DND-41 (cell line): ENCODE measurements at regions not wholly inside any gene's neighbourhood (a gene's known extent, or its start where the extent isn't known, plus 50 kb on each side); places are given as distances from the start of the nearest gene placed in this dataset.
"Not testable (repeated sequence)": the region's sequence is repeated elsewhere in the genome, so short reads cannot be mapped to it uniquely, and the experiment has no call there.

Experiments used
- ATAC-seq: fragments of 200-7000 bp; cut with Tn5 transposase; 3 replicates; pipeline ENCODE4 v1.9.1; 2021; ENCODE audit warnings: low read depth; ENCODE audit not compliant: insufficient read depth
- DNase-seq: peaks from one replicate; pipeline ENCODE4 v3.0.0-alpha.2; 2020
- H2AFZ ChIP-seq: 2 replicates; pipeline ENCODE4 v1.6.0; 2012; ENCODE audit warnings: low read depth, low read length
- H3K27ac ChIP-seq: 2 replicates; pipeline ENCODE4 v1.5.1; 2012; ENCODE audit warnings: low read length, inconsistent platforms
- H3K27me3 ChIP-seq: fragments of 200-600 bp; sonication (generic); 2 replicates; pipeline ENCODE4 v1.6.0; 2012; ENCODE audit warnings: low read length, mild to moderate bottlenecking, inconsistent platforms; ENCODE audit not compliant: insufficient read depth, poor library complexity
- H3K36me3 ChIP-seq: 2 replicates; pipeline ENCODE4 v1.5.1; 2012; ENCODE audit warnings: low read length, inconsistent platforms; ENCODE audit not compliant: insufficient read depth
- H3K4me1 ChIP-seq: 2 replicates; pipeline ENCODE4 v1.5.1; 2012; ENCODE audit warnings: mild to moderate bottlenecking, low read length; ENCODE audit not compliant: insufficient read depth
- H3K4me2 ChIP-seq: 2 replicates; pipeline ENCODE4 v1.6.0; 2012; ENCODE audit warnings: mild to moderate bottlenecking, moderate library complexity, low read length, inconsistent platforms; ENCODE audit not compliant: insufficient read depth
- H3K4me3 ChIP-seq, 2 experiments: fragments of 200-600 bp in 1 of 2; shearing (Covaris generic) in 1 of 2; 2 replicates each; pipeline ENCODE4 v1.5.1; 2012 to 2016; ENCODE audit warnings: inconsistent platforms in 2 of 2, low read length in 2 of 2, mild to moderate bottlenecking in 2 of 2, low read depth in 1 of 2, moderate library complexity in 1 of 2
- H3K79me2 ChIP-seq: 2 replicates; pipeline ENCODE4 v1.6.0; 2012; ENCODE audit warnings: low read length, inconsistent platforms; ENCODE audit not compliant: insufficient read depth
- H3K9ac ChIP-seq: 2 replicates; pipeline ENCODE4 v1.6.0; 2012; ENCODE audit warnings: low read depth, mild to moderate bottlenecking, inconsistent platforms, low read length, moderate library complexity
- H3K9me3 ChIP-seq: 2 replicates; pipeline ENCODE4 v1.5.1; 2012; ENCODE audit warnings: low read length, moderate library complexity, mild to moderate bottlenecking, inconsistent platforms; ENCODE audit not compliant: insufficient read depth, severe bottlenecking
- H4K20me1 ChIP-seq: 2 replicates; pipeline ENCODE4 v1.6.0; 2012; ENCODE audit warnings: low read length; ENCODE audit not compliant: insufficient read depth
- EZH2 ChIP-seq: IDR thresholded peaks from 3 replicates; pipeline ENCODE4 v1.6.1; 2012; ENCODE audit warnings: borderline replicate concordance, low read depth, mild to moderate bottlenecking, moderate library complexity, low read length, inconsistent platforms; ENCODE audit not compliant: severe bottlenecking
- TF ChIP-seq, protein P1 (sequence below): IDR thresholded peaks from 2 replicates; pipeline ENCODE4 v1.5.1; 2012; ENCODE audit warnings: borderline replicate concordance, low read length, moderate library complexity, mild to moderate bottlenecking; ENCODE audit not compliant: poor library complexity, severe bottlenecking; ENCODE audit errors: extremely low read depth

DNA sequence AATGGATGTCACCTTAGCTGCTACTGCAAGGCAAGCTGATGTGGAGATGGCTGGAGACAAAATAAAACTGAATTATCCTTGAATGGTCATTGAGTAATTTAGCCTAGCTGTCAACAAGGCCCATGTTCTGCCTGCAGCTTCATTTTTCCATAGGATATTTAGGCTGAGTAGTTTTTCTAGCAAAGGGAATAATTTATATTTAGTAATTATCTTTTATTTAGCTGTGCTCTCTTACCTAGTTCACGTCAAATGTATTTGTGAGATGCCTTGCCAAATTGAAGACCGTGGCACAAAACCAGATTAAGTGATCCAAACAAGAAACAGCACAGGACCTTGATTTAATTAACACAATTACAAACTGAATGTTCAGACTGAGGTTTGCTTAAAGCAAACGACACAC, 77.4 kb upstream of the CEP162 start:
- DNase-seq (no peak), ATAC-seq (no peak)
- Histone ChIP-seq H3K4me1 (no peaks in the 10 kb centered on the region), H3K79me2 (no peaks in the 10 kb centered on the region), H4K20me1 (no peaks in the 10 kb centered on the region), H3K9me3 (no peaks in the 10 kb centered on the region), H3K36me3 (no peaks in the 10 kb centered on the region), H3K27me3 (no peaks in the 10 kb centered on the region), H3K4me3 (no peak overlapping the region), H2AFZ (no peak overlapping the region), H3K4me2 (no peak overlapping the region), H3K27ac (no peak overlapping the region), H3K9ac (no peak overlapping the region)
- TF ChIP-seq EZH2, result no peak
- TF ChIP-seq, protein P1, sequence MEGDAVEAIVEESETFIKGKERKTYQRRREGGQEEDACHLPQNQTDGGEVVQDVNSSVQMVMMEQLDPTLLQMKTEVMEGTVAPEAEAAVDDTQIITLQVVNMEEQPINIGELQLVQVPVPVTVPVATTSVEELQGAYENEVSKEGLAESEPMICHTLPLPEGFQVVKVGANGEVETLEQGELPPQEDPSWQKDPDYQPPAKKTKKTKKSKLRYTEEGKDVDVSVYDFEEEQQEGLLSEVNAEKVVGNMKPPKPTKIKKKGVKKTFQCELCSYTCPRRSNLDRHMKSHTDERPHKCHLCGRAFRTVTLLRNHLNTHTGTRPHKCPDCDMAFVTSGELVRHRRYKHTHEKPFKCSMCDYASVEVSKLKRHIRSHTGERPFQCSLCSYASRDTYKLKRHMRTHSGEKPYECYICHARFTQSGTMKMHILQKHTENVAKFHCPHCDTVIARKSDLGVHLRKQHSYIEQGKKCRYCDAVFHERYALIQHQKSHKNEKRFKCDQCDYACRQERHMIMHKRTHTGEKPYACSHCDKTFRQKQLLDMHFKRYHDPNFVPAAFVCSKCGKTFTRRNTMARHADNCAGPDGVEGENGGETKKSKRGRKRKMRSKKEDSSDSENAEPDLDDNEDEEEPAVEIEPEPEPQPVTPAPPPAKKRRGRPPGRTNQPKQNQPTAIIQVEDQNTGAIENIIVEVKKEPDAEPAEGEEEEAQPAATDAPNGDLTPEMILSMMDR, result no peak

DNA sequence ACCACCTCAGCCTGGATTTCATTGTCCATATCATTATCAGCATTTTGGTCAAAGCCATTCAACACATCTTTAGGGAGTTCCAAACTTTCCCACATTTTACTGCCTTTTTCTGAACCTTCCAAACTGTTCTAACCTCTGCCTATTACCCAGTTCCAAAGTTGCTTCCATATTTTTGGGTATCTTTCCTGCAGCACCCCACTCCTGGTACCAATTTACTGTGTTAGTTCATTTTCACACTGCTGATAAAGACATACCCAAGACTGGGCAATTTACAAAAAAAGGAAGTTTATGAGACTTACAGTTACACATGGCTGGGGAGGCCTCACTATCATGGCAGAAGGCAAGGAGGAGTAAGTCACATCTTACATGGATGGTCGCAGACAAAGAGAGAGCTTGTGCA, 63.6 kb upstream of the CEP162 start:
- not testable (repeated sequence) for H3K4me3 ChIP-seq, H3K4me1 ChIP-seq, DNase-seq, H3K79me2 ChIP-seq, H3K9ac ChIP-seq, ATAC-seq, H3K27ac ChIP-seq, H3K4me2 ChIP-seq, H3K36me3 ChIP-seq, H4K20me1 ChIP-seq, H2AFZ ChIP-seq, H3K27me3 ChIP-seq, H3K9me3 ChIP-seq

DNA sequence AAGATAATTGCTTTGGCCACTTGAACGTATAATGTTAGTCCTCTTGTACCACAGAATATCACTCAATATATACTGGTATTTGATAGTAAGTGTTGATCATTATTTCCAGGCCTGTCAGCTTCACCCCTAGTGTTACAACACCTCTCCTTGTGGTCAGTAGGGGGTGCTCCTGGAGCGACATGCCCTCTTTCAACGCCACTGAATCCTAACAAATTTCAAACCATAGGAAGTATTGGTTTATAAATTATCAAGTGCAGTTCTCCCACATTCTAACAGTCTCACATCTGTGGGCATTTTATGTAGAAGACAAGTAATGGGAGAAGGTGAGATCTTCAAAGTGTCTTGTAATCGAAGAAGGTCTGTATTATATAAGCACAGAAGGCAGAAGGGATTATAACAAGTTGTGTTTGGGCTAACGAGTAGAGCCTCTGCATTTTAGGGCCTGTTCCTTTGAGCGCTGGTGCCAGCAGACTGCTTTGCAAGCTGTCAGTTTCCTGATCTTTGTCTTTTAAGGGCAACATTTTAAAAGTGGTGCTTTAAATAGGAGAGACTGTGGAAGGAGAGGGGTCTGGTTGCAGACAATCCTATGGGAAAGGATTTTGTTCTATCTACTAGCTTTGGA, 57.1 kb upstream of the CEP162 start:
- Histone ChIP-seq H3K27ac (no peak overlapping the region), H3K79me2 (no peaks in the 10 kb centered on the region), H3K4me1 (no peaks in the 10 kb centered on the region), H3K4me2 (no peak overlapping the region), H3K9me3 (no peaks in the 10 kb centered on the region), H3K4me3 (no peak overlapping the region), H3K9ac (no peak overlapping the region), H2AFZ (no peak overlapping the region), H3K27me3 (no peaks in the 10 kb centered on the region), H3K36me3 (no peaks in the 10 kb centered on the region), H4K20me1 (no peaks in the 10 kb centered on the region)
- peak; percentile 6 for DNase-seq
- TF ChIP-seq, protein P1, result peak; percentile 61
- TF ChIP-seq EZH2, result no peak
- peak; percentile 47; the same call in 1 of the 3 replicates for ATAC-seq

DNA sequence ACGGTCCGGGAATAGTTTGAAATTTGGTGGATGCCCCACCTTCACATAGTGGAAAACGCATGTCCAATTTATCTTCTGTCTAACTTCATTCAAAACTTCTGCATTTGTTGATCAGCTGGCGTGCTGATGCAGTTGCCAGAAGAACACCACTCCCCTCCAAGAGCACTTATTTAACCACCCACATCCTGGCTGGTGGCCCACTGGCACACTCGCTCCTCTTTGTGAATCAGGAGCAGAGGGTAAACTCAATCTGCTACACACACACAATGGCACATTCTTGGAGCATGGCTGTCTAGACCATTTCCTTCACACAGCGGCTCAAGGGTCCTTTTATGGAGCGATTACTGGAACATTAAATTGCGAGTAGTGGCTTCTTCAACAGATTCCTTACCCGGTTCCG, 55.1 kb upstream of the CEP162 start:
- H3K79me2 ChIP-seq, result no peaks in the 10 kb centered on the region
- no peak overlapping the region for H3K4me3 ChIP-seq
- no peaks in the 10 kb centered on the region for H3K27me3 ChIP-seq
- H3K4me2 ChIP-seq, result no peak overlapping the region
- no peak overlapping the region for H3K27ac ChIP-seq
- H3K36me3 ChIP-seq, result no peaks in the 10 kb centered on the region
- no peaks in the 10 kb centered on the region for H4K20me1 ChIP-seq
- no peak overlapping the region for H2AFZ ChIP-seq
- DNase-seq (no peak), ATAC-seq (no peak)
- no peaks in the 10 kb centered on the region for H3K9me3 ChIP-seq
- no peak for TF ChIP-seq EZH2
- TF ChIP-seq, protein P1, result no peak
- no peak overlapping the region for H3K9ac ChIP-seq
- H3K4me1 ChIP-seq, result no peaks in the 10 kb centered on the region
